PC-9 (cell line): ENCODE measurements at regions not wholly inside any gene's neighbourhood (a gene's known extent, or its start where the extent isn't known, plus 50 kb on each side); places are given as distances from the start of the nearest gene placed in this dataset.

ENCODE experiments used
- BruUV-seq: library from RNA; stranded (reverse); fragments of 400-500 nt; replicated peaks from 2 replicates; lab custom pipeline; 2021; lab: Mats Ljungman, UMichigan
- CTCF ChIA-PET: fragments of 300-600 bp; sonication (Branson Sonifier 250); formaldehyde crosslinking; loops from one replicate; lab custom pipeline; 2022; ENCODE audit warnings: antibody characterized with exemption; lab: Charles Lee
- POLR2A ChIA-PET: fragments of 300-600 bp; sonication (Branson Sonifier 250); formaldehyde crosslinking; loops from one replicate; lab custom pipeline; 2022; ENCODE audit warnings: antibody characterized with exemption; ENCODE audit not compliant: unreplicated experiment; lab: Charles Lee
- DNase-seq, 2 experiments: peaks; one replicate each; pipeline versions ENCODE4 v3.0.0 to v3.0.0-alpha.2; 2015 to 2022; ENCODE audit warnings: mixed read lengths in 1 of 2
- H2AFZ ChIP-seq: fragments of 200-600 bp; sonication (generic); 2 replicates; pipeline ENCODE4 v1.8.1; 2017; ENCODE audit warnings: antibody characterized with exemption
- H3F3A ChIP-seq: fragments of 200-600 bp; sonication (generic); 2 replicates; pipeline ENCODE4 v1.8.1; 2017; ENCODE audit warnings: antibody characterized with exemption, mild to moderate bottlenecking, low read depth; ENCODE audit not compliant: insufficient read depth
- H3K27ac ChIP-seq: fragments of 200-600 bp; sonication (generic); 2 replicates; pipeline ENCODE4 v1.6.1; 2016; ENCODE audit warnings: mixed run types
- H3K27me3 ChIP-seq: fragments of 200-600 bp; sonication (generic); 2 replicates; pipeline ENCODE4 v1.6.1; 2016; ENCODE audit warnings: low read depth, mixed run types; ENCODE audit not compliant: insufficient read depth
- H3K36me3 ChIP-seq: fragments of 200-600 bp; sonication (generic); 2 replicates; pipeline ENCODE4 v1.6.1; 2016; ENCODE audit warnings: low read depth, mixed run types
- H3K4me1 ChIP-seq: fragments of 200-600 bp; sonication (generic); replicated peaks from 2 replicates; pipeline ENCODE4 v1.6.1; 2016; ENCODE audit warnings: mixed run types; ENCODE audit not compliant: insufficient read depth
- H3K4me2 ChIP-seq: fragments of 200-600 bp; sonication (generic); 2 replicates; pipeline ENCODE4 v1.6.1; 2017; ENCODE audit warnings: mixed run types
- H3K4me3 ChIP-seq: fragments of 200-600 bp; sonication (generic); 2 replicates; pipeline ENCODE4 v1.6.1; 2016; ENCODE audit warnings: mixed run types
- H3K79me2 ChIP-seq: fragments of 200-600 bp; sonication (generic); 2 replicates; pipeline ENCODE4 v1.6.1; 2017; ENCODE audit warnings: low read depth, mixed run types
- H3K9me2 ChIP-seq: fragments of 200-600 bp; sonication (generic); 2 replicates; pipeline ENCODE4 v1.8.1; 2017; ENCODE audit warnings: mild to moderate bottlenecking; ENCODE audit not compliant: insufficient read depth
- H3K9me3 ChIP-seq: fragments of 200-600 bp; sonication (generic); 2 replicates; pipeline ENCODE4 v1.8.1; 2016; ENCODE audit warnings: low read depth; ENCODE audit not compliant: insufficient read depth
- H4K20me1 ChIP-seq: fragments of 200-600 bp; sonication (generic); 2 replicates; pipeline ENCODE4 v1.8.1; 2017; ENCODE audit not compliant: insufficient read depth
- CTCF ChIP-seq: fragments of 200-600 bp; sonication (generic); conservative IDR thresholded peaks from 2 replicates; pipeline ENCODE4 v1.6.1; 2017; ENCODE audit warnings: mixed run types, antibody characterized with exemption, mild to moderate bottlenecking, moderate library complexity
- EZH2 ChIP-seq: fragments of 200-600 bp; sonication (generic); IDR thresholded peaks from 2 replicates; pipeline ENCODE4 v1.8.0; 2017; ENCODE audit warnings: antibody characterized with exemption, low read depth
- intact Hi-C: fragments of 100-400 bp; cut with micrococcal nuclease; formaldehyde crosslinking; loops from one replicate; pipeline ENCODE4 v1.10.0; 2022; ENCODE audit not compliant: unreplicated experiment

GRCh38 chr4:126599746-126600145 lies 1033.0 kb upstream of the INTU start:
- ChIA-PET POLR2A (no interaction called here), CTCF (interaction anchor here (0.6 kb wide), 2 partner anchors 419 to 493 kb away, joined by 3 to 4 read pairs; no protein-coding TSS in a partner anchor)
- Histone ChIP-seq H3K27ac (no peak overlapping the region), H3K9me3 (no peaks in the 10 kb centered on the region), H3K27me3 (no peaks in the 10 kb centered on the region), H3K79me2 (no peaks in the 10 kb centered on the region), H3K4me1 (no peaks in the 10 kb centered on the region), H3K36me3 (no peaks in the 10 kb centered on the region), H3K4me2 (no peak overlapping the region), H3K4me3 (no peak overlapping the region), H2AFZ (no peak overlapping the region), H4K20me1 (no peaks in the 10 kb centered on the region), H3K9me2 (no peaks in the 10 kb centered on the region), H3F3A (no peaks in the 10 kb centered on the region)
- TF ChIP-seq EZH2 (no peak), CTCF (no peak)
- no TSS peak for BruUV-seq
- intact Hi-C loops = no loop called here
- DNase-seq = no peak

DNA sequence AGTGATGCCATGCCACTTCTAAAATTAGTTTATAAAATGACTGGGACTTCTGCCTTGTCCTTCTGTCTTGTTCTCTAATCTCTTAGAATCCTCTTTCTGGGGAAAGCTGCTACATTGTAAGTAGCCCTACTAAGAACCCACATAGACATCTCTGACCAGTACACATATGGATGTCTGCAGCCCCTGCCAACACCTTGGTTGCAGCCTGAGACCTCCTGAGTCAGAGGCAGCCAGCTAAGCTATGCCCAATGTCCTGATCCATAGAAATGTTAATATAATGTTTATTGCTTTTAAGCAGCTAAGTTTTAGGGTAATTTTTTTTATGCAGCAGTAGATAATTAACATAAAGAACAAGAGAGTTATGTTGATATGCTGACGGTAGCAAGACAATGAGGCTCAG lies 1029.5 kb upstream of the INTU start:
- H3K27ac ChIP-seq = no peak overlapping the region
- no peaks in the 10 kb centered on the region for H3K9me3 ChIP-seq
- no peaks in the 10 kb centered on the region for H3F3A ChIP-seq
- DNase-seq = no peak
- no peaks in the 10 kb centered on the region for H3K27me3 ChIP-seq
- intact Hi-C loops = no loop called here
- H3K9me2 ChIP-seq = no peaks in the 10 kb centered on the region
- no peaks in the 10 kb centered on the region for H3K36me3 ChIP-seq
- no TSS peak for BruUV-seq
- no peaks in the 10 kb centered on the region for H3K79me2 ChIP-seq
- H3K4me3 ChIP-seq = no peak overlapping the region
- TF ChIP-seq CTCF = no peak
- TF ChIP-seq EZH2 = no peak
- no peak overlapping the region for H2AFZ ChIP-seq
- ChIA-PET POLR2A (no interaction called here), CTCF (no interaction called here)
- no peaks in the 10 kb centered on the region for H4K20me1 ChIP-seq
- H3K4me2 ChIP-seq = no peak overlapping the region
- no peaks in the 10 kb centered on the region for H3K4me1 ChIP-seq

DNA sequence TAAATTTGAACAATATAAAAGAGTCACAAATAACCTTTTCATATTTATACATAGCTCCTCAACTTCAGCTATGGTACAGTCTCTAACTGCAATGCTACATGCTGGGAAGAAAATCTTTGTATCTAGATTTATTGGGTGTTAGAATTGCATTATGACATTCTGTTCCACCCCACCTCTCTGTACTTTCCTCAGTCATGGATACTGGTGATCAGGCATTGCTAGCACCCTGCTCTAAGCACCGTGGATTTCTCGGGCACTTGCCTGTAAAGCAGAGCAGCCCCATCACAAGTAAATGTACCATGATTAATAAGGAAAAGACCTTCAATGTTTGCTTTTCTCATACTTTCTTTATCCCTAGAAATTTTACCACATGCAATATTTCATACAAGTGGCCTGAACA lies 1028.9 kb upstream of the INTU start:
- Histone ChIP-seq H3F3A (no peaks in the 10 kb centered on the region), H3K36me3 (no peaks in the 10 kb centered on the region), H3K9me2 (no peaks in the 10 kb centered on the region), H3K27me3 (no peaks in the 10 kb centered on the region), H3K9me3 (no peaks in the 10 kb centered on the region), H4K20me1 (no peaks in the 10 kb centered on the region), H3K4me1 (no peaks in the 10 kb centered on the region), H3K27ac (no peak overlapping the region), H3K4me2 (no peak overlapping the region), H2AFZ (no peak overlapping the region), H3K79me2 (no peaks in the 10 kb centered on the region), H3K4me3 (no peak overlapping the region)
- POLR2A ChIA-PET = interaction anchor here (0.7 kb wide), 1 partner anchor 414 kb away, joined by 9 read pairs; no protein-coding TSS in a partner anchor
- no TSS peak for BruUV-seq
- DNase-seq = no peak
- TF ChIP-seq EZH2 (no peak), CTCF (no peak)
- CTCF ChIA-PET = no interaction called here
- intact Hi-C loops = loop anchor here (1.0 kb wide), 1 partner anchor 1291 kb away; no protein-coding TSS in a partner anchor
